NCI-H2196 treated with DMSO at 0.1 percent for 48 hours (cell line): ENCODE measurements at regions not wholly inside any gene's neighbourhood (a gene's known extent, or its start where the extent isn't known, plus 50 kb on each side); places are given as distances from the start of the nearest gene placed in this dataset.
"Not testable (repeated sequence)": the region's sequence is repeated elsewhere in the genome, so short reads cannot be mapped to it uniquely, and the experiment has no call there.

Experiments
- DNase-seq: peaks from one replicate; lab custom pipeline; 2025; ENCODE audit not compliant: unreplicated experiment; lab: John Stamatoyannopoulos, UW

DNA sequence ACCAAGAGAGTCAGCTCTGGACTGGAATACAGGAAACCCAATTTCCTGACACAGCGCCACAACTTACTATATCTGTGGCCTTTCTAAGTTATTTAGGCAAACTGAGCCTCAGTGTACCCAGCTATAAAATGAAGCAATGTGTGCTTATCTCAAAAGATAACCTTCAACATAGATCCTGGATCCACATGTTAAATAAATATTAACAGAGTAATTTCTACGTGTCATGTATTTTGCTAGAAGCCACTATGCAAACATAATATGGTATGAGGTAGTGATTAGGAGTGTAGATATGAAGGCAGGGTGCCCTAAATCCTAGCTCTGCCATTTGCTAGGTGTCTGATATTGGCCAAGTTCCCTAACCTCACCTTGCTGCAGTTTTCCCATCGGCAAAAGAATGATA, 527.0 kb downstream of the RAB28 start:
- no peak for DNase-seq

DNA sequence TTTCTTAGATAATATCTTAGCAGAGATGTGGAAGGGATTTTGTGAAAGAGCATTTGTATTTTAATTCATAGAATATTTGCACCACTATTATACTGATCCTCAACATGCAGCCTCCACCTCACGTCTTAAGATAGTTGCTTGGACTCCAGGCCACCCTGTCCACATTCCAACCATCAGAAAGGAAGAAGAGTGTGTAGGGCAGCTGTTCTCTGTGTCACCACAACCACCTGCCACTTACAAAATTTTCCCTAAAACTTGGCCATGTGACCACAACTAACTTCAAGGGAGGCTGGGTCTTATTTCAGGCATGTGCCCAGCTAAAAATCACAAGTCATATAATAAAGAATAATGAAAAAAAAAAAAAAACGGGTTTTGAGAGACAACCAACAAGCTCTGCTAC, 528.1 kb downstream of the RAB28 start:
- no peak for DNase-seq

DNA sequence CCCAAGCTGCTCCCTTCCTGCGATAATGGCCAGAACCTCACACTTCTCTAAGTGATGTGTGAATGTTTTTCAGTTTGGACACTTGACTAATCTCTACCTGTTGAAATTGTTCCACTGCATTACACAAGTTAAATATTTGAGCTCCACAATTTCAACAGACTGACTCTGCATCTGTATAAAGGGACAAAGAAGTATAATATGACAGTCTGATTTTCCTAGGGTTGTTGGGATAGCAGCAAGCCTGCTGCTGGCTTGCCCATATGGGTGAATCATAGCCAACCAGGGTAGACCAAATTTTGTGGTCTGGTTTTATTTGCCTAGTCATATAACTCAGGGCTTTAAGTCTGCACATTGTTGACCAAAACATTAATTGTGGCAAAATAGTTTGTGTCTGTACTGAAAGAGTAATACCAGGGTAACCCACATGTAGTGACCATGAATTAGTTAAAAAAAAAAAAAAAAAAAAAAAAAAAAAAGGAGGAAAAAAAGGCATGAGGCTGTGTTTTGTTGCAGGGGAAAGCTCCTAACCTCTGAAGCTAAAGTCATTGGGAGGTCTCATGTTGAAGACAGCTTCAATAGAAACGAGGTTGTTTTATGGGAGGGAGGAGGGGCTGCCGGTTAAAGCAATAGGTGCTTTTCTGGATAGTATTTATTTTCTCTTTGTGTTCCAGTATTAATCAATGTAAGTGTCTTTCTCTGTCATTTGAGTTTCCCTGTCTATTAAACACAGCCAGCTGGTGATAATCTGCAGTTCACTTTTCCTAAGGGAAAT, 534.2 kb downstream of the RAB28 start:
- DNase-seq, result no peak

DNA sequence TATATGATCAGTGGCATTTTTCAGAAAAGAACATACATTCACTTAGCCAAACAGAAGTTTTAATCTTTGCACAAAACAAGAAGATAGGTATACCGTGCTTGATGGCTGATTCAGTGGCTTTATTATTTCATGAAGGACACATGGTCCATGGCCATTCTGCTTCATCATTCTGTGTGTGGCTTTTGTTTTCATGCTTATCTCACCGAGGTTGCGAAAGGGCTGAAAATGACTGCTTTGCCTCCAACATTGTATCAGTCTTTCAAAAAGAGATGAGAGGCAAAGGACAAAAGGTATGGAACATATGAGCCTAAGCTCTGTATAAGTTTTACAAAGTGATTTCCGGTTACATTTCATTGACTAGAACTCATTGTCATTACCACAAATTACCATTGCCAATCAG, 541.1 kb downstream of the RAB28 start:
- no peak for DNase-seq

DNA sequence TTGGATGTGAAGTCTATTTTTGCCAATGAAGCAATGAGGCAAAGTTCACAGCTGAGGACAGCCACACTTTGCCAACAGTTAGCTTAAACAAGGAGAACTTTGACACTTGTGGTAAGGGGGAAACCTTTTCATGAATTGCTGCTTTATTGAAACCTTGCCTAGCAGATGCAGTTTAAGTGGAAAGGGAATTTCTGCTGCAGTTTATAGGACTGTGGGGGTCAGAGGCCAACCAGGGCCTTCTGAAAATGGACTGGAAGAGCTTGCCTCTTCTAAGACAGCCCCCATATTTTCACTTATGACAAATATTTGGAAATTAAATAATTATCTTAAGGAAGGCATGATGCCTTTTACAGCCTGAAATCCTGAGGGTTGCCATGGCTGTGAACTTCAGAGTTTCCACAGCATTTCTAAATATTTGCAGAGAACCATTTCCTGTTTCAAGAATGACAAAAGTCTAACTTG, 550.3 kb downstream of the RAB28 start:
- no peak for DNase-seq

DNA sequence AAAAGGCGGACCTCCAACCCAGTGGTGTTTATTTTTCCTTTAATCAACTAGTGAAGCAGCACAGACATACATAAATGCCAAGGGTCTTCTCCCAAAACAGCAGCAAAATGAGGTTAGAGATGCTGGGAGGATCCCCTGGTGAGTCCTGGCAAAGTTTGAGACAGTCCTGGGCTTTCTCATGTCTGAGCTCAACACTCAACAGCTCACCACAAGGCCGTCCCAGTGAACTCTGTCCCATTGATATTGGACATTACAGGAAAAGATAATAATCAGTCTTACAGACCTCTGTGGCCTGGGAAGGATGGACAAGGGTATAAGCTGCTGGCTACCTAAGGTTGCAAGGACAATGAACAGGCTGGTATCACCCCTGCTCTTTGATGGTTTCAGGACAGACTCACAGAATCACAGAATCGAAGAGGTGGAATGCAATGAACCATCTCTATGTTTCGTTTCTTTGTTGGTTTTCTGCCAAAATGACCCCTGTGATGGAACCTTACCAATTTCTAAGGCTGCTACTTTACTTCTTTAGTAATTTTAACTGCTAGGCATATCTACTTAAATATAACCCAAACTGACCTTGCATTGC, 551.8 kb downstream of the RAB28 start:
- no peak for DNase-seq

DNA sequence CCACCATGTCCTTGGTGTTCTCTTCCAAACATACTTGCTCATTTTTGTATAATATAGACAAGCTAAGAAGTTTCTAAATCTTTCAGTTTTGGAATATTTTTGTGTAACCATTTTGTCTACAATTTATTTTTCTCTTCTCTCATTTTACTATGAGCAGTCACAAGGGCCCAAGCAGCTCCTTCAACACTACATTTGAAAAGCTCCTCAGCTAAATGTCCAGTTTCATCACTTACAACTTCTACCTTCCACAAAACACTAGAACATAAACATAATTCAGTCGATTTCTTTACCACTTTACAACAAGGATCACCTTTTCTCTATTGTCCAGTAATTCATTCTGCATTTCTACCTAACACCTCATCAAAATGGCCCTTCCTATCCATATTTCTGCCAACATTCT, 554.4 kb downstream of the RAB28 start:
- no peak for DNase-seq

DNA sequence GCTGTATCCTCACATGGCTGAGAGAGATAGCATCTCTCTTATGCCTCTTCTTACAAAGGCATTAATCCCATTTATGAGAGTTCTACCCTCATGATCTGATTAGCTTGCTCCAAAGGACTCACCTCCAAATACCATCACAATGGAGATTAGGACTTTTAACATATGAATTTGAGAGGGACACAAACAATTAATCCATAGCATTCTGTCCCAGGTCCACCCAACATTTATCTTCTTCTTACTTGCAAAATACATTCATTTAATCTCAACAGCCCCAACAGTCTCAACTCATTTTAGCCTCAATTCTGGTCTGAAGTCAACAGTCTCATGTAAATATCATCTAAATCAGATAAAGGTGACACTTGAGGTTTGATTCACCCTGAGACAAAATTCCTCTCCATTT, 555.4 kb downstream of the RAB28 start:
- no peak for DNase-seq

DNA sequence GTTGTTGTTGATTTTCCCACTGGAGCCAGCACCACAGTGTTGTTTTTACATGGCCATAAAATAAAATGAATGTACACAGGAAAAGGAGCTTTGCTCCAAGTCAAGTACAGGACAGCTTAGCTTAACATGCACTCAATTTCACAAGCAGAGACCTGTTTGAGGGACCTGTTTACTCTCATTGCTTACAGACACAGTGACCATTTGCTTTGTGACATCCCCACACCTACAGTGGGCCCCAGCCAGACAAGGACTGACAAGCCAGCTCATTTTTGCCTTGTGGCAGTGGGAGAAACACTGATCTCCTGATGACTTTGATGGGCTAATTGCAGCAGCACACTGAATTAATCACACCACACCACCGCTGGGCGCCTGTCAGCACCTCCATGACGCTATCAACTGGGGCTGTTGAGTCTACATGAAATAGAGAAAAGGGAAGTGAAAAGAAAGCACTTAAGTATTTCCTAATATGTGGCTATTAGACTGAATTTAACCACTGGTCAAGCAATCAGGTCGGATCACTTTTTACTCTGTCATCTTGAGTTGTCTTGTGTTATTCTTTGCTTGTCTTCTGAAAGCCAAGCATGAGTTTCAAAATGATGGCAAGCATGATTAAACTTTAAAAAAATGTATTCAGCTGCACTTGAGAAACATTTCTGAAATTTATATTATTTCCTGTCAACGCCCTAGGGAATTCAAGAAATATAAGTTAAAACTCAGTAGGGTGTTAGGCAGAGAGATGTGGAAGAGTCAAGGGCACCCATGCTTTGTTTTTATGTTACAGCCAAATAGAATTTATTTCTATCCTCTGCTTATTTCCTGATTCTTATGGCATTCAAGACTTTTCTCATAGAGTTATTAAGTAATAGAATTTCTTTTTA, 557.7 kb downstream of the RAB28 start:
- no peak for DNase-seq

DNA sequence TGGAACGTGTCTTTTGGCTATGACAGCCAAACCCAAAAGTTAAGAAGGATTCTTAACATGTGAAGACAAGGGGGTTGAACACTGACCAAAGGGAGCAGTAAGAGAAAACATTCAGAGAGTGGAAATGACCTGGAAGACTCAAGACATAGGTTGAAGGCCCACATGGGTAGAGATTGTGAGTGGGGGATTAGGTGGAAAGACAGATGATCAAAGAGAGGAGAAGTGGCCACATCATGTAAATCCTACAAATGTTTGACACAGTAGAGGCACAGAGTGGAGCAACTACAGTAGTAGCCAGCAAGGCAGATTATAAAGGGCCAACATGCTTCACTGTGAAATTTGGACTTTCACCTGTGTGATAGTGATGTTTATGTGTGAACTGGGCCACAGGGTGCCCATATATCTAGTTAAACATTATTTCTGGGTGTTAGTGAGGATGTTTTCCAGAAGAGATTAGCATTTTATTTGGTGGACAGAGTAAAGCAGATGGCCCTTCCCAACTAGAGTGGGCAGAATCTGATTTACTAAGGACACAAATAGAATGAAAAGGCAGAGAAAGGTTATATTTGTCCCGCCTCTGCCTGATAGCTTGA, 559.3 kb downstream of the RAB28 start:
- DNase-seq, result no peak

DNA sequence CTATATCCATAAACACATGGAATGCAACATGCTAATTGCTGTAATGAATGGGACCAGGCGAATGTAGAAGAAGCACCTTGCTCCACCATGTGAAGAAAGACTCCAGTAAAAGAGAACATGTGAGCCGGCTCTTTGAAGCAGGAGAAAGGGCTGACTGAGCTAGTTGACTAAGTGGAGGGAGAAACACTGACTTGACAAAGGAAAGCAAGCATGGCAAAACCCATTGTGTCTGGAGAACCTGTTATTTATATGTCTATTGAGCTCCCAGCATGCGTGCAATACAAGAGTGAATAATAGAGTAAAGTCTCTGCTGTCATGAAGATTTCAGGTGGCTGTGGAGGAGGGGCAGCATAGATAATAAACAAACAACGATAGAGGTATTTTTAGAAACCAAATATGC, 559.9 kb downstream of the RAB28 start:
- DNase-seq, result no peak

DNA sequence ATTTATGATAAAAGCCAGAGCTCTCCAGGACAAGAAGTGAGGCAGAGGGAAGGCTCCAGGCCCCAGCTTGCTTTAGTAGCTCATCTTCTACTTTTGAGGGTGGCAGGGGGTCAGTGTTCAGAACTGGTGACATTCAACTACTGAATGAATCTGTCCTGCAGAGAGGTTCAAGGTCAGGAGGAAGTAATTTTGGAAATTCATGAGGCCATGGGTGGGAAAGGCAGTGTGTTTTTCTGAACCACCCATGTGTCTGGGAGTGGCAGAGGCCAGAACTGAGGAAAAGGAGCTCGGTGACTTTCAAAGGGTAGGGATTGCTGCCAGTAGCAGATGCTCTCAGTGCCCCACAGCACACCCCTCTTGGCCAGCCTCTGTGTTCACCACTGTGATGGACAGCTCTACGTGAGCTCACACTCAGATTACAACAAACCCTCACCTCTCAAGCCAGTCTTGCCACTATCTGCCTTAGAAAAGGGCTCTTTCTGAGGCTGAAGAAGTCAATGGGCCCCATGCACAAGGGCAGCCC, 571.2 kb downstream of the RAB28 start:
- no peak for DNase-seq

DNA sequence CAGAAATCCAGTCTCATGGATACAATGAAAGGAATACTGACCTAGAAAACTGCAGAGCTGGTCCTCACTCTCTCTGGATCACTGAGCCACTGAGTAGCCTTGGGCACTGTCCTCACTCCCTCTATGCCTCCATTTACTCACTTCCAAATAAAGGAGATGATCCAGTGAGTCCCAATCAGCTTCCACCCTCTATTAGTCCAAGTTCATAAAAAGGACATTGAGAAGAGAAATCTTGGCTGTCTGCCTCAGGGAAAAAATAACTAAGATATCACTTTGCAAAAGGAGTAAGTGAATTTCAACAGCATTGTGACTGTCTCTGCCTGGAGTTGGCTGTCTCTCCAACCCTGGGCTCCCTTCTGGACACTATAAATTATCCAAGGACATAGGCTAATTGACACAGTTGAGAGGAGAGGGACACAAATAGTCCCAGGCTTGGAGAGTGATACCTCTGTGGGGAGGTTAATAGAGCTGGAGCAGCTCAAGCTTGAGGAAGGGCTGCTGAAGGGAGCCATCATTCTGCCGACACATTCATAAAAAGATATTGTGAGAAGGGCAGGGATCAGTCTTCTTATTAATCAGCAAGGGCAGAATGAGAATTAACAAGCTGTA, 572.3 kb downstream of the RAB28 start:
- no peak for DNase-seq

DNA sequence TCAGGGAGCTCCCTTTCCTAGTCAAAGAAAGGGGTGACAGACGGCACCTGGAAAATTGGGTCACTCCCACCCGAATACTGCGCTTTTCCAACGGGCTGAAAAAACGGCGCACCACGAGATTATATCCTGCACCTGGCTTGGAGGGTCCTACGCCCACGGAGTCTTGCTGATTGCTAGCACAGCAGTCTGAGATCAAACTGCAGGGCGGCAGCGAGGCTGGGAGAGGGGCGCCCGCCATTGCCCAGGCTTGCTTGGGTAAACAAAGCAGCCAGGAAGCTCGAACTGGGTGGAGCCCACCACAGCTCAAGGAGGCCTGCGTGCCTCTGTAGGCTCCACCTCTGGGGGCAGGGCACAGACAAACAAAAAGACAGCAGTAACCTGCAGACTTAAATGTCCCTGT, 580.5 kb downstream of the RAB28 start:
- DNase-seq, result not testable (repeated sequence)

DNA sequence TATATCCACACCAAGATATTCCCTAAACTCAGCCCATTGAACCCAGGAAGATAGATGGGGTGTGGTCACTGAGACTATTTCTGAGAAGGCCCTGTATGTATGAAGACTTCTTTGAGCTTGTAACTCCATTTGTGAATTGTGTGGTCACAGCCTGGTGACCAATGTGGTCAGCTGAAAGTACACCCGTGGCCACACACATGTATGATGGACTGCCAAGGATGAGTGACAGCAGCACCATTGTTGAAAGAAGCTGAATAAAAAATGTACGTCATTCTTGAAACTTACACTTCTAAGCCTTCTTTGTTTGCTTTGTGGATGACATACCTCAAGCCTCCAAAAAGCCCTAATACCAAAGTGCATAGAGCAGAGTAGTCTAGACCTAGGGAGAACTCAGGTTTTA, 581.4 kb downstream of the RAB28 start:
- DNase-seq, result no peak

DNA sequence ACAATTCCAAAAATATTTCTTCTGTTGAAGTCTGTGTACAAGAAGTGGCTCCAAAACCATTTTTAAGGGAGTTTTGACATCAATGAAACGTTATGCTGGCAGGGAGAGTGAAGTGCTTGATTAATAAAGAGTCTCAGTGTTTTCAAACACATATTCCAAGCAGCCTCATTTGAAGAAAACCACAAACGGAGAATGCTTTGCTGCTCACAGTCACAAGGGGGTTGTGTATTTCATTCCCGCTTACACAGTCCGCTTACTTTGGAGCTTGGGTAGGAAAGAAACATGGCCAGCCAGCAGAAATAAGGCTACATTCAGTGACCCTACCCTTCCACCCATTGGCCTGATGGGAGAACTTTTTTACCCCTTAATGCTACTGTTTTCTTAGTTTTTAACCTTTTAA, 586.2 kb downstream of the RAB28 start:
- DNase-seq, result no peak

DNA sequence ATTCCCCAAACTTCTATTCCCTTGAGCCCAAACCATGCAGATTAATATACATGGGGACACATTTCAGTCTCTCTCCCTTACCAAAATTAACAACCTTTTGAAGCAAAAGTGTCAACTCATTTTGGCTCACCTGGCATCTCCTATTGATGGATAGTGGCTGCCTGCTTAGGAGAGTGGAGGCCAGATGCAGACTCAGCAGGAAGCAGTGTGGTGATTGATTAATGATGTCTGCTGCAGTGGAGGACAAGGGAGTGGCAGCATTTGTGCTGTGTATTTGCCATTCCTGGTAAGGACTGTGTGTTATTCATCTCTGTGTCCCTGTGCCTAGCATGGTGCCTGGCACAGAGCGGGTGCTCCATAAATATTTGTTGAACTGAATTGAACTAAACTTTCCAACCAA, 590.1 kb downstream of the RAB28 start:
- no peak for DNase-seq

DNA sequence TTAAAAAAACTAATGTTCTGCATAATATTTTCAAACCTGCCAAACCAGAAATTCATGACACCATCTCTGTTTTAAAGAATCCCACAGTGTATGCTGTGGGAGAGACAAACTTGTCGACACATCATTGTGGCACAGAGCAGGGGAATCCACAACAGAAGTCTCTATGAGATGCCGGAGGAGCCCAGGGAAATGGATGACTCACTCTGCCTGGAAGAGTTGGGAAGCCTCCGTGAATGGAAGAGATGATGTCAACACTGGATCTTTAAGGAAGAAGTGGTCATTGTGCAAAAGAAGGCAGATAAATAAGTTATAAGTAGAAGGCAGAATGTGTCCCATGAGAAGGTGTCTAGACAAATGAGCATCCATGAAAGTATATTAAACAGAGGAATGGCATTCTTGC, 595.1 kb downstream of the RAB28 start:
- no peak for DNase-seq

DNA sequence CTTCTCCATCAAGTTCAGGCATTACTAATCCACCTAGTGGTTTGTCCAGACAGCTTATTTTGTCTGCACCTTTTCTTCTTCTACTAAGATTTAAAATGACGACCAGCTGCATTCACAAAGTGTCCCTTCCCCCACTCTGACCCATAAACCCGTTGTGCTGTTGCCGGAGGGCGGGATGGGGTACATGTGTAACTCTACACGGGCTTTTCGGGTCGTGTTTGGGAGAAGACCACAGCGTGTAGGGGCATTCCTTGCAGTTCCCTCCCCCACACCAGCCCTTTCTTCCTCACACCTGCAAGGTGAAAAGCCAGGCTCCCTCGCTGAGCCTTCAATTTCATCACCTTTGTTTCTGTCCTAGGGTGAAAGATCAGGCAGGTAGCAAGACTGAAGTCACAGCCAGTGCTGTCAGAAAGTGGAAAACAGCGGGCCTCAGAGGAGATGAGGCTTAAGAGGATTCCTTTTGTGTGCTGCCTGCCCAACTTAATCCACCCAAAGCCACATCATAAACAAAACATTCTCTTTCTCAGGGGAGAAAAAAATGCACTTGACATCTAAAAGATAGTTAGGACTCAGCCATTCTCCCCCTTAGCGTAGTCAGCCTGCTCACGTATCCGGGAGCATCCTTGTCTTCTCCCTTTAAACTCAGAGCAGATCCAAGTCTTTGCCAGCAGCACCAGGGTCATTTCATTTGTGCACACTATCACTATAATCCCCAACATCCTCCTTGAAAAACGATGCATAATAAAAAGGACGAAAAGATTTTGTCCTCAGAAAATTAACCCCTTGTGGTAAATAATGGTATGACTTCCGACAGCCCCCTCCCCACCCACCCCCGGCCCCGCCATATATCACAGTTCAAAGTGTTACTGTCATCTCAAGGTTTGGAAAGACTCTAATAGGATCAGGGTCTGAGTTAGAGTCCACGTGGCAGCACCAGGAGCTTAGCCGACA, 599.0 kb downstream of the RAB28 start:
- DNase-seq, result no peak
